ENCODE measurements at regions not wholly inside any gene's neighbourhood (a gene's known extent, or its start where the extent isn't known, plus 50 kb on each side); places are given as distances from the start of the nearest gene placed in this dataset.

- DNase-seq (ENCODE audit: low read depth): no peak
Observed at GRCh38 chr4:28677808-28678207, 1817.2 kb downstream of the STIM2 start.

DNA sequence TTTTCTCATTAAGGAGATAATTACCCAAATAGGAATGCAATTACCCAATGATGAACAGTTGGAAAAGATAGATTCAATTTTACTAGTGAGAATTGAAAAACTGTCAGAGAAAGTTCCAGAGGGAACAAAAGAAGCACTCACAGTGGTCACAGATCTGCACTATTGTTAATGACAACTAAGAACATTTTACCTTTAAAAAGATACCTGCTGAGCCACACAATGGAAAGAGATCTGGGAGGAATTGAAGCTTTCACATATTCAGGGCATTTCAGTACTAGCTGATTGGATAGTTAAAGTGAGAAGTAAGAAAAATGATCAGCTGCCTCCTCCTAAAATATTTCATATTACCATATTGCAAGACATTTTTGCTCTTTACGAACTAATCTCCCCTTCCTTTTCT is 1822.2 kb downstream of the STIM2 start:
- DNase-seq (ENCODE audit: low read depth): no peak

DNA sequence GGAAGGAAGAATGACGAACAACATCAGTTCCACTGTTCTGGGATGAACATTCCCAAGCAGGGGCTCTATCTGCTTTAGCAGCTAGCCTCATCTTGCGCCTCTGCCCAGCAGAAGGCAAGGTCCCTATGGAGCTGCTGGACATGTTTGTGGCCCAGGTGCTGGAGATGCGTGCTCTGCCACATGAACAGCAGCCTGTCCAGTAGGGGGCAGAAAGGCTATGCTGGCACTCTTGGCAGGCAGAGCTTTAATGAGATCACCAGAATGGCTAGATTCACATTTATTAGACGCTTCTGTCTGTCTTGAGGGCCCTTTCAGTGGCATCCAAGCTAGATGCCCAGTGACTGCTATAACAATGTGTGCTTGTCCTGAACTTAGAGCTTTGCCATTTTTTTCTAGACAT is 1826.0 kb downstream of the STIM2 start:
- no peak for DNase-seq (ENCODE audit: low read depth)

DNA sequence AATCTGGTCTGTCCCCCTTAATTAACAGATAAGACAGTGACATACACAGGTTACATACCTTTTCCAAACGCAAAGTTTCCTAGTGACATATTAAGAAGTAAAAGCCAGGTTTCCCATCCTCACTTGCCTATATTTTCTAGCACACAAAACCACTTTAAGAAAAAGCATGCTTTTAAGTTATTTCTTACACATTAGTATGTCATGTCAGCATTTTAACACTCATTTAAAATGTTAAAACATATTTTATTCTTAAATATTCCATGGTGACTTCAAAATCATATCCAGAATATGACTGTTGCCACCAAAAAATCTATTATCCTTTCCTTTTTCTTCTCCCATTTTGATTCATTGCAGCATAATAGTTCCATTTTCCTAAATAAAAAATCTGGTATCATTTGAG is 1830.2 kb downstream of the STIM2 start:
- no peak for DNase-seq (ENCODE audit: low read depth)

- no peak for DNase-seq (ENCODE audit: low read depth)
Observed at GRCh38 chr4:28702571-28702970, 1841.9 kb downstream of the STIM2 start.

- no peak for DNase-seq (ENCODE audit: low read depth)
Observed at GRCh38 chr4:28709891-28710290, 1849.2 kb downstream of the STIM2 start.

DNA sequence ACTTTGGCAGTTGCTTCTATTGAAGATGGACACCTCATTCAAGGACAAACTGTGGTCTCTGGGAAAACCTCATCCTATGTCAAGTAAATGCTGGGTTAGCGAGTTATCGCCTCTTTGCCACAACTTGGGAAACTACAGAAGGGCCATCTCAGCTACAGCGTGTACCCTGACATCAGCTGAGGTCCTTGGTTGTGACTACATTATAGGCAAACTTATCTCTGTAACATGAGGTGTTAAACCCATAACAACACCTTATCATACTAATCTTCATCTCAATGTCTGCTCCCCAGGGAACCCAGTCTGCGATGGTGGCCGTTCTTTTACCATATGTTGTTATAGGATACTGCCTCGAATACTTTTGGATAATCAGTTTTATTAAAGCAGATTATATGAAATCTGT is 1862.7 kb downstream of the STIM2 start:
- no peak for DNase-seq (ENCODE audit: low read depth)

- no peak for DNase-seq (ENCODE audit: low read depth)
Observed at GRCh38 chr4:28724239-28724638, 1863.6 kb downstream of the STIM2 start.

DNA sequence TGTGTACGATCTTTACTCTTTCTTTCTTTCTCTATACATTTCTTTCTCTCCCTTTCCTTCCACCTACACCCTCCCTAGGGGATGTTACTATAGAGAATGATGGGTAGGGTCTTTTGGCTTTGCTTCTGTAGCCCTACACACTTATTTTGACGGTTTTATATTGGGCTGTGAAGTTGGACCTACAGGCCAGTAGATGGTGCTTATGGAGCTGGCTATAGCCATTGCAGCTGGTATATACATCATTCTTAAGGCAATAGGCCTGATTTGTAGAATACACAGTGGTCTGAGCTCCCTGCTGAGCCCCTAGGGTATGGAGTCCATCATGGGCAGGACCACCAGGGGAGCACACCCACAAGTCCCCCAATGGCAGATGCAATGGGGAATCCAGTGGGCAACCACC is 1869.7 kb downstream of the STIM2 start:
- DNase-seq (ENCODE audit: low read depth): no peak

DNA sequence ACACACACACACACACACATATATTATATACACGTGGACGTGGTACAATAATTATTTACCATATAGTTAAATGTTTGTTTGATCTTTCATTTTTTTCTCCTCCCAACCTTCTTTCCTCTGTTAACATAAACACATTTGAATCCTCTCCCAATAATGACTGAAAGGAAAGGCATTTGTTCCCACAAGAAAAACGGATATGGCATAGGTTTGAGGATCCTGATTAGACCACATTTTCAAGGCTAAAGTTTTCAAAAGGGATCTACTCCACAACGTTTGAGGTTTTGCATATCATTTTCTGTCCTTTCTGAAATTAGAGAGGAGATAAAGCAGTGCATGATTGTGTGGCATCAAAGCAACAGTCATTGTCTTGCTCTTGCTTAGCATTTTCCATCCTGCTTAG is 1883.4 kb downstream of the STIM2 start:
- no peak for DNase-seq (ENCODE audit: low read depth)

GRCh38 chr4:28754376-28754775 is 1893.7 kb downstream of the STIM2 start:
- DNase-seq (ENCODE audit: low read depth): no peak

GRCh38 chr4:28755081-28755480 is 1894.4 kb downstream of the STIM2 start:
- DNase-seq (ENCODE audit: low read depth): no peak

GRCh38 chr4:28759064-28759463 is 1898.4 kb downstream of the STIM2 start:
- DNase-seq (ENCODE audit: low read depth): no peak

DNA sequence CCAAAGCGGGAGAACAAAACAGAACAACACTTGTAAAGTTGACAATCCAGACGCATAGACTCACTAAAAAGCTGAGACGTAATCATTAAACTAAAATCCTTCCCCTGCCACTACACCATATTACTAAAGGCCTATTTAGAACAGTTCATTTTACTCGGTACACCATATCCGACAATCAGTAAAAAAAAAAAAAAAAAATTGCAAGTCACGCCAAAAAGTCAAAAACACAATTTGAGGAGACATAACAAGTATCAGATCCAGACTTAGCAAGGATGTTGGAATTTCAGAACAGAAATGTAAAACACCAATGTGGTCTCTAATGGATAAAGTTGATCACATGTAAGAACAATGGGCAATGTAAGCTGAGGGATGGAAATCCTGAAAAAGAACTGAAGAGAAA is 1899.4 kb downstream of the STIM2 start:
- DNase-seq (ENCODE audit: low read depth): no peak

GRCh38 chr4:28772066-28772465 is 1911.4 kb downstream of the STIM2 start:
- peak; percentile 12 for DNase-seq (ENCODE audit: low read depth)

- DNase-seq (ENCODE audit: low read depth): no peak
Observed at GRCh38 chr4:28772788-28773187, 1912.1 kb downstream of the STIM2 start.

DNA sequence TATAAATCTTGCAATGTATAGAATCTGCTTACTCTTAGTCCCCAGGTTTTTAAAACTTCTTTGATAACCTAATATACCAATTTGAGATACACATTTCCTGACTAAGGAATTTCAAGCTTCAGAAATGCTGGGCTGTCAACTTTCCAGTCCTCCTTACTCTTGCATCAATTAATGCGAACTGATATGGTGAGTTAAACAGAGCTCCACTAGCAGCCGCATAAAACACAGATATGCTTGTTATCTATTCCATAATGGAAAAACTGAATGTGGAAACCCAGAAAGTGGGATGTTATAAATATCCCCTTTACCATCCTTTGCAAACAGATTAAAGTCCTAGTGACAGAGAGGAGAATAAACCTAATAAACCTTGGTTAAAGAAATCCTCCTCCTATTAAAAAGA is 1913.7 kb downstream of the STIM2 start:
- DNase-seq (ENCODE audit: low read depth): no peak

- no peak for DNase-seq (ENCODE audit: low read depth)
Observed at GRCh38 chr4:28776004-28776403, 1915.4 kb downstream of the STIM2 start.

DNA sequence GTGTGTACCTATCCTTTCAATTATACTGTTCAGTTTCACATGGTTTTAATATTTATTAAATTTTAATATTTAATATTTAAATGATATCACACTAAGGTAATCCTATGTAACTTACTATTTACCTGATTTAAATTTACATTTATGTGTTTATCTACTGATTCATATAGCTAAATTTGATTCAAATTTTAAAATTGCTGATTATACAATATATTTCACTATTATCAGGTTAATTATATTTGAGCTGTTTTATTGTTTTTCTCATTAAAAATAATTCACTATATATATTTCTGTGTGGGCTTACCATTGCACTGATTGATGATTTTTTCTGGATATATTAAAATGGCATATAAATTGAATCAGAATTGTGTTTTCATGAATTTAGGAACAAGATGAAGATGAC is 1923.5 kb downstream of the STIM2 start:
- no peak for DNase-seq (ENCODE audit: low read depth)

DNA sequence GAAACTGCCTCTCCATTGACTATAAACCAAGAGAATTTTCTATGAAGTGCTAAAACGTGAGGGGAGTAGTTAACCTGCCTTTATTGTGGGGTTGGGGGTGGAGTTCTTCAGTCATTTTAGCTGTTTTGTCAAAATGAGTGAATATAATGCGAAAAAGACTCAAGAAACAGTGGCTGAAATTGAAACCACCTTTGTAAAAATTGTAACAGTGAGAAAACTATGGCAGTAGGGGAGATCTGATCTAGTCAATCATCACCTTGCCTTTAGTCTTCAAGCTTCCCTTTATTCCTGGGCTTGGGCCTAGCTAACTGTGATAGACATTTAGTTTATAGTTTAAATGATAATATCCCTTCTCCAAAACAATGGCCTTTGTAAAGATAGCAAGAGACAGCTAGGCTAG is 1927.3 kb downstream of the STIM2 start:
- no peak for DNase-seq (ENCODE audit: low read depth)

- DNase-seq (ENCODE audit: low read depth): no peak
Observed at GRCh38 chr4:28788929-28789490, 1928.4 kb downstream of the STIM2 start.

DNA sequence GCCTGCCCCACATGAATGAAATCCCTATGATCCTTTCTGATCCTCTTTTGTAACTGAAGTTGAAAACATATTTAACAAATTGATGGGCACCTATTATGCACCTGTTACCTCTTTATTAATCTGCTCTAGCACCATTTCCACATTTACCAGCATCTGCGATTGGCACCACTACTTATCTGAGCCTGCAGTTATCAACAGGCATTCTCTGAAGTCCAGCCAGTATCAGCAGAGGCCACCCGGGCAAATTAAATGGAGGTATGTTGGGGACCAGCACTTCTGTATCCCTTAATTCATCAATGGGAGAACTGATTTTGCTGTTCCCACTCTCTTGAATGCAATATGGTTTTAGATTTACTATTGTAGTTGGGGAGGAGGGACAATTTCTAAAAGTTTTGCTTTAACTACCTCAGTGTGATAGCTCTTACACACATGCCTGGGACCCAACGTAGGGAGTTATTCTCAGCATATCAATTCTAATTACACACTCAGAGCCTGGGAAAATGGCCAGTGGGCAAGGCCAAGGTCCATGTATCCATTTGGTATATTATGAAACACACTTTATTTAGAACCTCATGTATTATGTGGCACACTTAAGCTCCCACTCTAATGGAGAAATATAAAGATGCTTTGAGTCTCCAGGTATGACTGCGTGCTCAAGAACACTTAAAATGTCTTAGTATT is 1927.1 kb upstream of the PCDH7 start:
- no peak for DNase-seq (ENCODE audit: low read depth)

DNA sequence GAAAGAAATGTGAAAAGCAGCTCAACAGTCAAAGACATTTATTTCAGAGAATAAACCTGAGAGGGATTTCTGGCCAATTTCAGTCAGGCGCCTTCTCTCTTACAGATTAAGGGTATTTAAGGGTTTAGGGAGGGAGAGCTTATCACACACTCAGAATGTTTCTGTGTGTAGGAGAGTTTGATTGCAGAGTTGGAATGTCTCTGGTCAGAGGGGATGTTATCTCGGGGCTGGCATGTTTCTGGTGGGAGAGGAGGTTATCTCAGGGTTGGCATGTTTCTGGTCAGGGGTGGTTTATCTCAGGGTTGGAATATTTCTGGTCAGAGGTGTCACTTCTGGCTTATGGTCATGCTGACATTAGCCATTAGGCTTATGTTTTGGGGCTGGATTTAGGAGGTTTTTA is 1920.5 kb upstream of the PCDH7 start:
- DNase-seq (ENCODE audit: low read depth): no peak

DNA sequence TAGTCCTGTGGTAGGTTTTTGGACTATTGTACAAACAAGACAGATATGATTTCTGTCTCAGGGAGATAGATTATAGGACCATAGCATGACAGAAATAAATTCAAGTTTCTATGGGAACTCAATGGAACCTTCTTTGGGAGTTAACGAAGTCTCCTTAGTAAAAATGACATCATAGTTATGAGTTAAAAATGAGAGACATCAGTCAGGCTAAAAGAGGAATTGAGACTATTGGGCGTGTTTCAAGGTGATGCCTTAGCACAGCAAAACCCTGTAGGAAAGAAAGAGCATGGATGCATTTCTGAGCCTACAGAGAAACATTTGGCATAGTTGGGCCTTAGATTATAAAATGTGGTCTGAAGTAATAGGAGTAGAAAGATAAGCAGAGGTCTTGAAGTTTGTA is 1909.1 kb upstream of the PCDH7 start:
- DNase-seq (ENCODE audit: low read depth): no peak

Data from HS-27A (cell line).